Lung (tissue), 11 donors: ENCODE measurements at regions not wholly inside any gene's neighbourhood (a gene's known extent, or its start where the extent isn't known, plus 50 kb on each side); places are given as distances from the start of the nearest gene placed in this dataset.

Source experiments
- ATAC-seq: fragments of 200-7000 bp; cut with Tn5 transposase; one replicate; pipeline ENCODE4 v1.9.1; 2020; ENCODE audit warnings: moderate number of reproducible peaks; ENCODE audit not compliant: insufficient read depth, low FRiP score
- DNase-seq, 3 donors: peaks; one replicate each; pipeline ENCODE4 v3.0.0-alpha.2; 2013 to 2017
- H3K27ac ChIP-seq, 2 donors: one replicate each; pipeline ENCODE4 v1.5.1; 2013; ENCODE audit warnings: mild to moderate bottlenecking in 2 of 2, moderate library complexity in 2 of 2, control low read depth in 1 of 2, inconsistent platforms in 1 of 2, low read depth in 1 of 2, low read length in 1 of 2
- H3K27me3 ChIP-seq, 3 donors: one replicate each; pipeline ENCODE4 v1.5.1; 2013; ENCODE audit warnings: low read length in 2 of 3; ENCODE audit not compliant: control insufficient read depth in 3 of 3, insufficient read depth in 3 of 3
- H3K36me3 ChIP-seq, 4 donors: one replicate each; pipeline ENCODE4 v1.5.1; 2013; ENCODE audit warnings: low read length in 4 of 4, mild to moderate bottlenecking in 1 of 4, moderate library complexity in 1 of 4; ENCODE audit not compliant: control insufficient read depth in 4 of 4, insufficient read depth in 4 of 4
- H3K4me1 ChIP-seq, 5 donors: one replicate each; pipeline ENCODE4 v1.5.1; 2013; ENCODE audit warnings: low read length in 5 of 5, mild to moderate bottlenecking in 2 of 5, moderate library complexity in 1 of 5; ENCODE audit not compliant: control insufficient read depth in 5 of 5, insufficient read depth in 5 of 5
- H3K4me3 ChIP-seq: one replicate; pipeline ENCODE4 v1.5.1; 2013; ENCODE audit warnings: mild to moderate bottlenecking, control low read depth, moderate library complexity
- H3K9ac ChIP-seq, 2 donors: one replicate each; pipeline ENCODE4 v1.5.1; 2013; ENCODE audit warnings: low read length in 2 of 2, control low read depth in 1 of 2; ENCODE audit not compliant: insufficient read depth in 1 of 2
- H3K9me3 ChIP-seq, 4 donors: one replicate each; pipeline ENCODE4 v1.5.1; 2013; ENCODE audit warnings: low read length in 3 of 4, mild to moderate bottlenecking in 1 of 4, moderate library complexity in 1 of 4; ENCODE audit not compliant: control insufficient read depth in 4 of 4, insufficient read depth in 3 of 4
- WGBS, 2 donors: extraction: QIAGEN DNeasy Blood & Tissue Kit; methylation state at CpG; one replicate each; pipeline ENCODE4 v1.1.7; 2013; 5-methylcytosine and 5-hydroxymethylcytosine counted together
- TF ChIP-seq, protein P1 (sequence below): IDR thresholded peaks from 2 replicates; pipeline ENCODE4 v1.5.1; 2012; ENCODE audit warnings: mild to moderate bottlenecking; ENCODE audit errors: control extremely low read depth, extremely low read depth
- donor health status: control.
- donor health status: control.
- donor health status: Bipolar disorder and iron deficiency.
- donor health status: healthy.
- donor health status: DM: yes; HTN: yes; CAD: no.

DNA sequence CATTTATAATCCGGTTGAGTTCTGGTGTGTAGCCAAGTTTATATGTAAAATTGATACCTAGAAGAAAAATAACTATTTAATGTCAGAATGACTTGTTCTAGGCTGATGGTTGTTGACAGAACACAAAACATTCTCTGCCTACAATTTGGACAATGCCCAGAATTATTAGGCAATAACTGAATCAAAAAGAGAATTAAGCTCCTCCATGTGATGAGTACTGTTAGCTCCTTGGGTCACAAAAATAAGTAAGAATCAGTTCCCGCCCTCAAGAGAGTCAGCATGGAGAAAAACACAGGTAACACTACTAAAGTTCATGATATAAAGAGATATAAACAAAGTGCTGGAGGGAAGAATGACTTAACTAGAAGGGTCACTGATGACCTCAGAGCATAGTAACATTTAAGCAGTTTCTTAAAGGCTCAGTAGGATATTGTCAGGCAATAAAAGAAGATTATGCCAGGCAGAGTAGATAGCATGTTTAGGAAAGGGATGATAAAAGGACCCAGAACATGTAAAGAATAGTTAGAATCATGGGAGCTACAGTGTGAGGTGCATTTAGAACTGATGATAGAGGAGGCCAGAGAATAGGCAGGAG, 200.5 kb upstream of the ACTBL2 start:
- no peak overlapping the region for H3K9ac ChIP-seq
- peaks cover 0 to 2% (median 0%) of the 10 kb centered on the region in 4 donors for H3K9me3 ChIP-seq
- WGBS, 2 donors = 76 to 87% methylated on average over 2 of the region's 2 CpGs
- H3K4me1 ChIP-seq = peaks cover 0 to 4% (median 2%) of the 10 kb centered on the region in 5 donors
- H3K27me3 ChIP-seq = no peaks in the 10 kb centered on the region
- ATAC-seq (no peak), DNase-seq (peak in 2 of 3 donors; percentile 27 to 62)
- H3K4me3 ChIP-seq = no peak overlapping the region
- TF ChIP-seq, protein P1, sequence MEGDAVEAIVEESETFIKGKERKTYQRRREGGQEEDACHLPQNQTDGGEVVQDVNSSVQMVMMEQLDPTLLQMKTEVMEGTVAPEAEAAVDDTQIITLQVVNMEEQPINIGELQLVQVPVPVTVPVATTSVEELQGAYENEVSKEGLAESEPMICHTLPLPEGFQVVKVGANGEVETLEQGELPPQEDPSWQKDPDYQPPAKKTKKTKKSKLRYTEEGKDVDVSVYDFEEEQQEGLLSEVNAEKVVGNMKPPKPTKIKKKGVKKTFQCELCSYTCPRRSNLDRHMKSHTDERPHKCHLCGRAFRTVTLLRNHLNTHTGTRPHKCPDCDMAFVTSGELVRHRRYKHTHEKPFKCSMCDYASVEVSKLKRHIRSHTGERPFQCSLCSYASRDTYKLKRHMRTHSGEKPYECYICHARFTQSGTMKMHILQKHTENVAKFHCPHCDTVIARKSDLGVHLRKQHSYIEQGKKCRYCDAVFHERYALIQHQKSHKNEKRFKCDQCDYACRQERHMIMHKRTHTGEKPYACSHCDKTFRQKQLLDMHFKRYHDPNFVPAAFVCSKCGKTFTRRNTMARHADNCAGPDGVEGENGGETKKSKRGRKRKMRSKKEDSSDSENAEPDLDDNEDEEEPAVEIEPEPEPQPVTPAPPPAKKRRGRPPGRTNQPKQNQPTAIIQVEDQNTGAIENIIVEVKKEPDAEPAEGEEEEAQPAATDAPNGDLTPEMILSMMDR = no peak
- no peak overlapping the region for H3K27ac ChIP-seq
- no peaks in the 10 kb centered on the region for H3K36me3 ChIP-seq

DNA sequence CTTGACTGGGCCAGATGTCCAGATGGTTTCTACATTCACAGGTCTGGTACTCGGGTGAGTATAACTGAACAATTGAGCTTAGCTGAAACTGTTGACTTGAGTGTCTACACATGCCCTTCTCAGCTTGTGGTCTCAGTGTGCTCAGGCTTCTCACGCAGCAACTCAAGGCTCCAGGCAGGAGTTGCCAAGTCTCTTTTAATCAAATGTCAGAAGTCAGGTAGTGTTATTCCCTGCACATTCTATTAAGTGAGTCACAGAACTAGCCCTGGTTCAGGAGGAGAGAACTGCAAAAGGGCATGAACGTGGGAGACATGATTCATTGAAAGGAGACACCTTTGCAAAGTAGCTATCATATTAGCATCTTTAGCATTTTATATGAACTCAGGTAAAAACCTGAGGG, 199.3 kb upstream of the ACTBL2 start:
- Histone ChIP-seq H3K36me3 (no peaks in the 10 kb centered on the region), H3K27ac (no peak overlapping the region), H3K4me1 (peaks cover 0 to 4% (median 2%) of the 10 kb centered on the region in 5 donors), H3K27me3 (no peaks in the 10 kb centered on the region), H3K4me3 (no peak overlapping the region), H3K9ac (no peak overlapping the region), H3K9me3 (peaks cover 0 to 2% (median 0%) of the 10 kb centered on the region in 4 donors)
- TF ChIP-seq, protein P1 = no peak
- DNase-seq (no peak), ATAC-seq (no peak)
- WGBS, 2 donors = 89 to 92% methylated on average over 3 of the region's 3 CpGs

DNA sequence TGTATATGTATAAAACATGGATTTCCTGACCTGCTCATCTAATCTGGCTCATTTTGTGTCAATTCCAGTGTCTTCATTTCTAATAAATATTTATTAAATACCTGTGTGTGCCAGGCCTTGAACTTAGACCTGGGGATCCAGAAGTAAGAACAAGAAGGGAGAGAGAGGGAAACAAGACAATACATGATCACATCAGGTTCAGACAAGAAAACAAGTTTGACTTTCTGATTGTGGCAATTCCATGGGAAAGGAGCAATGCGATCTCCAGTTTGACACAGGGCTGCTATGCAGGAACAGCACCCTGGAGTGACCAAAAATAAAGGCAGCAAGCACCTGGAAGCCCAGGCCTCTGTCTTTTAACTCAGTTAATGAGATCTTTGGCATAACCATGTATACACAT, 198.1 kb upstream of the ACTBL2 start:
- peaks cover 0 to 4% (median 3%) of the 10 kb centered on the region in 5 donors for H3K4me1 ChIP-seq
- H3K9ac ChIP-seq = no peak overlapping the region
- no peaks in the 10 kb centered on the region for H3K36me3 ChIP-seq
- H3K9me3 ChIP-seq = peaks cover 0 to 2% (median 0%) of the 10 kb centered on the region in 4 donors
- DNase-seq (no peak), ATAC-seq (no peak)
- WGBS, 2 donors = 85 to 86% methylated on average over 1 of the region's 1 CpG
- no peak overlapping the region for H3K27ac ChIP-seq
- H3K4me3 ChIP-seq = no peak overlapping the region
- TF ChIP-seq, protein P1 = no peak
- no peaks in the 10 kb centered on the region for H3K27me3 ChIP-seq

DNA sequence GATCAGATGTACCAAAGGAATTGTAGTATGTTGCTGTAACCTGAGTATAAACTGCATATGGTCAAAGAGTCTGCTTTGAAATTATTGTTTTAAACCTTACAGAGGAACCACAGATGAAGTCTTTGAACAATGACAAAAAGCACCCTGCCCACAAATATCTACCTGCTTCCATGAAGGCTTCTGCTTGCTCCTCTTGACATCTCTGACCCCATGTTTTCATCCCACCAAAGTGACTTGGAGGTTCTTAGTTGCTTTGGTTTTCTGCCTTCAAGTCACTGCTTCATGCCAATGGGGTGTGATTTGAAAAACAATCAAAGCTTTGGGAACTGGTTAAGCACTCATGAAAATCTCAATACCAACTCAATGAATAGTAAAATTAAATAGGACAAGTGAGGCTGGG, 194.6 kb upstream of the ACTBL2 start:
- ATAC-seq (no peak), DNase-seq (no peak)
- TF ChIP-seq, protein P1 = no peak
- no peak overlapping the region for H3K27ac ChIP-seq
- H3K9ac ChIP-seq = no peak overlapping the region
- no peak overlapping the region for H3K4me3 ChIP-seq
- H3K36me3 ChIP-seq = no peaks in the 10 kb centered on the region
- no peaks in the 10 kb centered on the region for H3K27me3 ChIP-seq
- peaks cover 0 to 4% (median 0%) of the 10 kb centered on the region in 5 donors for H3K4me1 ChIP-seq
- peaks cover 0 to 2% (median 0%) of the 10 kb centered on the region in 4 donors for H3K9me3 ChIP-seq
